WI38 (cell line): ENCODE measurements at regions not wholly inside any gene's neighbourhood (a gene's known extent, or its start where the extent isn't known, plus 50 kb on each side); places are given as distances from the start of the nearest gene placed in this dataset.

Source experiments
- H3K4me3 ChIP-seq: 2 replicates; pipeline ENCODE4 v1.5.1; 2011; ENCODE audit warnings: low read depth, mild to moderate bottlenecking, control low read depth, low read length
- TF ChIP-seq, protein P1 (sequence below): IDR thresholded peaks from 2 replicates; pipeline ENCODE4 v1.5.1; 2012; ENCODE audit warnings: low read depth, mild to moderate bottlenecking, control low read depth, low read length

DNA sequence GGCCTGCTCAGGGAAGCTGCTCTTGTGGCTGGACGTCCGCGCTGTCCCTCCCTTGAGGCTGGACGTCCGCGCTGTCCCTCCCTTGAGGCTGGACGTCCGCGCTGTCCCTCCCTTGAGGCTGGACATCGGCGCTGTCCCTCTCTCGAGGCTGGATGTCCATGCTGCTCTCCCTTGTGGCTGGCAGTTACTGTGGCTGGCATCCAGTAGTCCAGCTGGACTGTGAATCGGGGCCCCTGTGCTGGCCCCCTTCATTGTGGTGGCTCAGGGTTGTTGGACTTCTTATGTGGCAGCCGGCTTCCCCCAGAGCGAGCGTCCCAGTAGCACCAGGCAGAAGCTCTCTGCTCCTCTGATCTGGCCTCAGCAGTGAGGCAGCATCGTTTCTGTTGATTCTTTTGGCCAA is 141.5 kb downstream of the IRF8 start:
- TF ChIP-seq, protein P1, sequence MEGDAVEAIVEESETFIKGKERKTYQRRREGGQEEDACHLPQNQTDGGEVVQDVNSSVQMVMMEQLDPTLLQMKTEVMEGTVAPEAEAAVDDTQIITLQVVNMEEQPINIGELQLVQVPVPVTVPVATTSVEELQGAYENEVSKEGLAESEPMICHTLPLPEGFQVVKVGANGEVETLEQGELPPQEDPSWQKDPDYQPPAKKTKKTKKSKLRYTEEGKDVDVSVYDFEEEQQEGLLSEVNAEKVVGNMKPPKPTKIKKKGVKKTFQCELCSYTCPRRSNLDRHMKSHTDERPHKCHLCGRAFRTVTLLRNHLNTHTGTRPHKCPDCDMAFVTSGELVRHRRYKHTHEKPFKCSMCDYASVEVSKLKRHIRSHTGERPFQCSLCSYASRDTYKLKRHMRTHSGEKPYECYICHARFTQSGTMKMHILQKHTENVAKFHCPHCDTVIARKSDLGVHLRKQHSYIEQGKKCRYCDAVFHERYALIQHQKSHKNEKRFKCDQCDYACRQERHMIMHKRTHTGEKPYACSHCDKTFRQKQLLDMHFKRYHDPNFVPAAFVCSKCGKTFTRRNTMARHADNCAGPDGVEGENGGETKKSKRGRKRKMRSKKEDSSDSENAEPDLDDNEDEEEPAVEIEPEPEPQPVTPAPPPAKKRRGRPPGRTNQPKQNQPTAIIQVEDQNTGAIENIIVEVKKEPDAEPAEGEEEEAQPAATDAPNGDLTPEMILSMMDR, result no peak
- no peak overlapping the region for H3K4me3 ChIP-seq

DNA sequence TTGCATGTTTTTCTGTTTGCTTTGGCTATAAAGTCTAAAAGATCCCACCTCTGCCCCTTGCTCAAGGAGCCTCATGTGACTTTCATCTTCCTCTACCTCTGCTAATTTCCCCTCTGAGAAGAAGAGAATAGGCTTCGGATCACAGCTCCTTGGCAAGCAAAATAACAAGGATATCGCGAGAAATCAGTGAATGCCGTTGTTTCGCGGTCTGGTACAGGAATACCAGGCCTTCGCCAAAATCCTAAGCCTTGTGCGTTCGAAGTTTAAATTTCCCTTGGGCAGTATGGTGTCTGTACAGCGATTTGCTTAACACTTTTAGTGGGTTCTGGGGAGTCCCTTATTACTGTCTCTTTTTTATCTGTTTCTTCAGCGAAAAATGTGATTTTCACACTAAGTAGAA is 142.3 kb downstream of the IRF8 start:
- TF ChIP-seq, protein P1, result no peak
- no peak overlapping the region for H3K4me3 ChIP-seq

DNA sequence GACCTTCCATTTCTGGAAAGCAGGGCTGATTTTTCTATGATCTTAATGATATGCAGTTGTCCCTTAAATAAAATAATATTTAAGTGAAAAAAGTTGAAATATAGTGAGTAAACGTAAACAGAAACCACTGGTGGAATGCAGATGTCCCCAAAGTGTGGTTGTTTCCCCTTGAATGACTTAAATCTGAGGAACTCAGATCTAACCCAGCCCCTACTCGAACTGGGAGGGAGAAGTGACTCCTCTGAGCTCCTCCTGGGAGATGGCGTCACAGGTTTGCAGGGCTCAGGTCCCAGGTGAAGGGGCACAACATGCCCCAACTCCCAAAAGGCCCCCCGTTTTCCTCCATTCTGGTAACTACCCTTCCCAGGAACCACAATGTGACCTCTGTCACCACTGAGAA is 142.8 kb downstream of the IRF8 start:
- TF ChIP-seq, protein P1, result no peak
- no peak overlapping the region for H3K4me3 ChIP-seq

DNA sequence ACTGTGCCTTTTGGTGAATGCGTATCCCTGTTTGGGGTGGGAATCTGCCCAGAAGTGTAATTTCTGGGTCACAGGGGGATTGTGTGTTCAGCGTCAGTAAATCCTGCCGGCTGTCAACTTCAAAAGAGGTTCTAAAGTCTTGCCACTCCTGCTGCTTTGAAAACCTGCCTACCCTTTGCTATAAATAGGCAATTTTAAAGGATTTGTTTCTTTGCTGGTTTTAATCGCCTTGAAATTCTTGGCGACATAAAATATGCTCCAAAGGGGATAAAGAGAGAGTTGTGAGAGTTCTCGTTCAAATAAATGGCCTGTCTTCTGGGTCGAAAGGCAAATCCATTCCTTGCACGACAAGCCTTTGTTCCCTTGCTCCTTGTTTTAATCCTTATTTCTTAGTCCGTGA is 143.4 kb downstream of the IRF8 start:
- H3K4me3 ChIP-seq, result no peak overlapping the region
- TF ChIP-seq, protein P1, result no peak

DNA sequence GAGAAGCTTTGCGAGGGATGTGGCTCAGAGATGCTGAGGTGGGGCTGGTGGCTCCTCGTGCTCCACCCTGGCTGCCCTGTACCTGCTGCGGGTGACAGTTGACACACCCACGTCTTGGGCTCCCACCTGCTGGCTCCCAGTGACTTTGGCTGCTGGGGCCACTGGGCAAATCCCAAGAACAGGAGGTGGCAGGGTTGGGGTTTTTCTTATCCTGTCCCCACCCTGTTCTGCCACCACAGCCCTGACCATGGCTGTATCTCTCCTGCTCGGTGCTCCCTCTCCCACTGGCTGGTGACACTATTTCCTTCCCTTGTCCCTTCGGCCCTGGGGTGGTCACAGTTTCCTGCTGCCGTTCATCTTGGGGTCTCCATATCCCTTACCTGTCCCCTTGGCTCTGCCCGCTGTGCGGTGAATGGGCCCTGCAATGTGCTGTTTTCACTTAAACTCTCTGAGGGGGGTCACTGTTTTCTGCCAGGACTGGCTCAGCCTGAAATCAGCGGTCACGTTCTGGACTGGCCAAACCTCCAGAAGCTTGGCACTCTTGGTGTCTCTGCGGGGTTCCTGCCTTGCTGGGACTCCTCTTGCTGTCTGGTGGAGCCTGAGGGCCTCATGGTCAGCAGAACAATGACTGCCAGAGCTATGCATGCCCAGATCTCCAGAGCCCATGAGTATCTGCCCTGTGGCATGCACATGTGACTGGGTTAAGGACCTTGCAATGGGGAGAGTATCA is 144.2 kb downstream of the IRF8 start:
- TF ChIP-seq, protein P1, result no peak
- no peak overlapping the region for H3K4me3 ChIP-seq

DNA sequence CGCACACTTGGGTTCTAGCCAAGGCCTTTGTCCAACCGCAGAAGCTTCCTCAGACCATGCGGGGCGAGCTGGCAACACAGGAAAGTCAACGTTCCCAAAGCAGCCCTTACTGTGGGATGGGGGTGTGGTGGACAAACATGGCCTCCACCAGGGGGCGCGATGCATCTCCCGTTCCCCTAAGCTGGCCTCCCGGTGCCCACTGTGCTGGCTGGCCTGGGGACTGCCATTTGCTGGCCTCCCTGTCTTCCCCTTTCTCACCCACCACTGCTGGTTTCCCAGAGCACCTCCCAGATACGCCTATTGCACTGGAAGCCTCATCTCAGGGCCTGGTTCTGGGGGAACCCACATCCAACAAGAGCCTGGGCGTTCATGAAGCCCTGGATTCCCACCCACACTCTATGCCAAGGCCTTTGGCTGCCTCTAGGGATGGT is 145.3 kb downstream of the IRF8 start:
- TF ChIP-seq, protein P1, result peak; percentile 65
- no peak overlapping the region for H3K4me3 ChIP-seq

DNA sequence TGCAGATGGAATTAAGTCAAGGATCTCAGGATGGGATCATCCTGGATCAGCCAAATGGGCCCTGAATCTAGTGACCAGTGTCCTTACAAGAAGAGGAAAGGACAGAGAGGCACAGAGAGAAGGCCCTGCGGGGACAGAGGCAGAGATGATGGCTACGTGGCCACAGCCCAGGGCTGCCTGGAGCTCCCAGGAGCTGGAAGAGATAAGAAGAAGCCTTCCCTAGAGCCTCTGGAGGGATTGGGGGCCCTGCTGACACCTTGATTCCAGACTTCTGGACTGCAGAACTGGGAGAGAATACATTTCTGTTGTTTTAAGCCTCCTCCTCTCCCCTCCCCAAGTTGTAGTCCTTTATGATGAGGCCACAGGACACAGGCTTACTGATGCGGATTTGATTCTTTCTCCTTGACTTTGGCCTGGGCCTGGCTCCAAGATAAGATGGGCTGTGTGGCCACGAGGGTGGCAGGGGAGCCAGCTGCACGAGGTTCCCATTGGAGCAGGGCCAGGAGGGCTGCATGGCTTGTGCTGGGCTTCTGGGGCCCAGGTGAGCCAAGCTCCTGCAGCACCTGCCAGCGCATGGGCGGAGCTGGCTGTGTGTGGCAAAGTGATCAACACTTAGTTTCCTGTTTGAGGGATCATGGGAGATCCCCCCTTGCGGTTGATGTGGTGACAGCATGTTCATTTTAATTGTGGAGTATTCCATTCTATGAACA is 146.1 kb downstream of the IRF8 start:
- H3K4me3 ChIP-seq, result no peak overlapping the region

More for the DNA sequence above, 146.1 kb downstream of the IRF8 start:
- TF ChIP-seq, protein P1, result no peak
